GM12873 (cell line): ENCODE measurements at regions not wholly inside any gene's neighbourhood (a gene's known extent, or its start where the extent isn't known, plus 50 kb on each side); places are given as distances from the start of the nearest gene placed in this dataset.

ENCODE experiments used
- CTCF ChIP-seq: IDR thresholded peaks from 2 replicates; pipeline ENCODE4 v1.5.1; 2012; ENCODE audit warnings: low read depth, mild to moderate bottlenecking, moderate library complexity, low read length, control low read depth; ENCODE audit not compliant: insufficient read depth; ENCODE audit errors: missing control alignments

DNA sequence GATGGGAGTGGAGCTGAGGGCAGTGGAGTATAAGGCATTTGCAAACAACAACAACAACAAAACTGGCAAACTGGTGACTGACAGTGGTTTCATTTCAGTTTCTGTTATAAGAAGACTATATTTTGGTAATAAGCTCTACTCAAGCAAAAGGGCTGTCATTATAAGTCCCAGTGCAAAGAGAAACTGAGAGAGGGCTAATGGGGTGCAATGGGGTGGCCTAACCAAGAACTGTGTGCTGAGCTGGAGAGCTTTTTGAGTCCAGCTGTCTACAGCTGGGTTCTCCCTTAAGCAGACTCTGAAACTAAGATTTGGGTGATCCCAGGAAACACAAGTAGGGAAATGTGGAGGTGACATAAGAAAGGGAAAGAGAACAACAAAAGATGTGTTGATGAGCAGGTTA, 439.3 kb downstream of the ADRA2A start:
- TF ChIP-seq CTCF: no peak

- TF ChIP-seq CTCF: no peak
Observed at GRCh38 chr10:111522141-111522540, 445.3 kb downstream of the ADRA2A start.

GRCh38 chr10:111522551-111522950, 445.7 kb downstream of the ADRA2A start:
- TF ChIP-seq CTCF: no peak

GRCh38 chr10:111523016-111523415, 446.2 kb downstream of the ADRA2A start:
- no peak for TF ChIP-seq CTCF

- no peak for TF ChIP-seq CTCF
Observed at GRCh38 chr10:111524134-111524533, 447.3 kb downstream of the ADRA2A start.

- no peak for TF ChIP-seq CTCF
Observed at GRCh38 chr10:111525696-111526095, 448.9 kb downstream of the ADRA2A start.

DNA sequence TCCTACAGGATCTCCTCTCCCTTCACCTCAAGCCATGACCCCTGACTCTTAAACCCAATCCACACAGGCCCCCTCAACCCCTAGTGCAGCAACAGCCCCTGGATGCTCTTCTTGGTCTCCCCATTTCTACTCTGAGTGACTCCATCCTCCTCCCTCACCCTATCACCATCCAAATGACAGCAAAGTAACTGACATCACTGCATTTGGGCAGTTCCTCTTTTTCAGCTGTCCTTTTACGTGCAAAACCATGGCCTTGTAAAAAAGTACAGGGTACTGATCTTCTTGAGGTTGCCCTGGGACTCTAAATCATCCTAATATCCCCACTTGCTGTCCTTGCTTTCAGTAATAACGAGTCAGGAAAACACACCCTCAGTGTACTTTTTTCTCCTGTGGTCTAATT, 454.9 kb downstream of the ADRA2A start:
- no peak for TF ChIP-seq CTCF
